ENCODE measurements at regions not wholly inside any gene's neighbourhood (a gene's known extent, or its start where the extent isn't known, plus 50 kb on each side); places are given as distances from the start of the nearest gene placed in this dataset.
"Not testable (repeated sequence)": the region's sequence is repeated elsewhere in the genome, so short reads cannot be mapped to it uniquely, and the experiment has no call there.

DNA sequence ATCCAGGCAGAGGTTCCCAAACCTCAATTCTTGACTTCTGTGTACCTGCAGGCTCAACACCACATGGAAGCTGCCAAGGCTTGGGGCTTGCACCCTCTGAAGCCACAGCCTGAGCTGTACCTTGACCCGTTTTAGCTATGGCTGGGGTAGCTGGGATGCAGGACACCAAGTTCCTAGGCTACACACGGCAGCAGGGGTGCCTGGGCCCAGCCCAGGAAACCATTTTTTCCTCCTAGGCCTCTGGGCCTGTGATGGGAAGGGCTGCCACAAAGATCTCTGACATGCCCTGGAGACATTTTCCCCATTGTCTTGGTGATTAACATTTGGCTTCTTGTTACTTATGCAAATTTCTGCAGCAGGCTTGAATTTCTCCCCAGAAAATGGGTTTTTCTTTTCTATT is 180.6 kb upstream of the CFAP20DC start:
- TF ChIP-seq, protein P1, sequence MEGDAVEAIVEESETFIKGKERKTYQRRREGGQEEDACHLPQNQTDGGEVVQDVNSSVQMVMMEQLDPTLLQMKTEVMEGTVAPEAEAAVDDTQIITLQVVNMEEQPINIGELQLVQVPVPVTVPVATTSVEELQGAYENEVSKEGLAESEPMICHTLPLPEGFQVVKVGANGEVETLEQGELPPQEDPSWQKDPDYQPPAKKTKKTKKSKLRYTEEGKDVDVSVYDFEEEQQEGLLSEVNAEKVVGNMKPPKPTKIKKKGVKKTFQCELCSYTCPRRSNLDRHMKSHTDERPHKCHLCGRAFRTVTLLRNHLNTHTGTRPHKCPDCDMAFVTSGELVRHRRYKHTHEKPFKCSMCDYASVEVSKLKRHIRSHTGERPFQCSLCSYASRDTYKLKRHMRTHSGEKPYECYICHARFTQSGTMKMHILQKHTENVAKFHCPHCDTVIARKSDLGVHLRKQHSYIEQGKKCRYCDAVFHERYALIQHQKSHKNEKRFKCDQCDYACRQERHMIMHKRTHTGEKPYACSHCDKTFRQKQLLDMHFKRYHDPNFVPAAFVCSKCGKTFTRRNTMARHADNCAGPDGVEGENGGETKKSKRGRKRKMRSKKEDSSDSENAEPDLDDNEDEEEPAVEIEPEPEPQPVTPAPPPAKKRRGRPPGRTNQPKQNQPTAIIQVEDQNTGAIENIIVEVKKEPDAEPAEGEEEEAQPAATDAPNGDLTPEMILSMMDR (IDR thresholded peaks at IDR 0.05), result not testable (repeated sequence)
- TF ChIP-seq POLR2A (IDR thresholded peaks at IDR 0.05), result not testable (repeated sequence)

All from lower leg skin (tissue), 3 donors.